NCI-H2196 (cell line): ENCODE measurements at regions not wholly inside any gene's neighbourhood (a gene's known extent, or its start where the extent isn't known, plus 50 kb on each side); places are given as distances from the start of the nearest gene placed in this dataset.

Source experiments
- DNase-seq: peaks from one replicate; lab custom pipeline; 2025; ENCODE audit not compliant: unreplicated experiment; lab: John Stamatoyannopoulos, UW

DNA sequence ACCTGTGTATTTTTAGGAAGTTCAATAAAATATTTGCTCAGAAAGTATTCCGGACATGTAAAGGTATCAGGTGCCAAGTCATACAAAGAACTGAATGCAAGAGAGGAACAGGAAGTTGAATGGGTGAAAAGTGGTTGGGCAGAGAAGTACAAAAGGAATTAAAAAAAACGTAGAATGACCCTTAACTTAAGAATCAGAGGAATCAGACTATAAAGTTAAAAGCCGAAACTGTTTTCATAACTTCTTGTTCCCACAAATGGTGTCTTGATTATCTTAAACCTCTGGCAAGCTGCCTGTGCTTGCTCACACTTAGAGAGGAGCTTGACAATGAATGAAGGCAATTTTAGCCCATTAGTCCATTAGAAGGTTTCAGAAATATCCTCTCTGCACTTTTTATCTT is 81.6 kb upstream of the HHIP start:
- DNase-seq, result no peak

DNA sequence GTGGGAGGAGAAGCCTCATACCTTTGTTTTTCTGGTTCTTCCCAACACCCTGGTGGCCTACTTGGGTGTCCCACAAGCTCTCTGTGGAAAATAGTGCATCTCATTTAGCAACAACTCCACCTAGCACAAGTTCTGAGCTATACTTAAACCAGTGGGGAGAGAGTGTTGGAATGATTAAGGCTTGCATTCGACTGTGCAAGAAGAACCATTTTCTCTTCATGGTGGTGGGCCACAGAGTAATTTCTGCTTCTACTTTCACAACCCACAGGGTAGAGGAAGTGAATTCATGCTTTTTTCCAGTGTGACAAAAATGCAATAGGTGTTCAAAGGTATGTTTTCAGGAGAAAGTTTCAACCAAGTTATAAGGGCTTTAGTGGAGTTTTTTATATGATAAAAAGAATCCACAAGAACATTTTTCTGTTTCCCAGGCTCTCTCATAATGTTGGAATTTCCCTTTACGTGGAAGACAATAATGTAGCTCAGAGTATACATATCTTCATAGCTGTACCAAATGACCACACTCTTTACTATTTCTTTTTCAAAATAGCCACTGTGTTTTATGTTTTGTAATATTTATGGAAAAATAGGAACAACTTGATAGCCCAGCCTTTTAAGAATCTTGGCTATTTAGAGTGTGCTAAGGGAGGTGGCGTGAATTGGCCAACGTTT is 80.3 kb upstream of the HHIP start:
- no peak for DNase-seq

GRCh38 chr4:144572660-144573059 is 73.3 kb upstream of the HHIP start:
- no peak for DNase-seq

- no peak for DNase-seq
Observed at GRCh38 chr4:144574000-144574399, 72.0 kb upstream of the HHIP start.

- no peak for DNase-seq
Observed at GRCh38 chr4:144574509-144574908, 71.4 kb upstream of the HHIP start.

- no peak for DNase-seq
Observed at GRCh38 chr4:144575181-144575580, 70.8 kb upstream of the HHIP start.

GRCh38 chr4:144578681-144579080 is 67.3 kb upstream of the HHIP start:
- DNase-seq, result no peak

DNA sequence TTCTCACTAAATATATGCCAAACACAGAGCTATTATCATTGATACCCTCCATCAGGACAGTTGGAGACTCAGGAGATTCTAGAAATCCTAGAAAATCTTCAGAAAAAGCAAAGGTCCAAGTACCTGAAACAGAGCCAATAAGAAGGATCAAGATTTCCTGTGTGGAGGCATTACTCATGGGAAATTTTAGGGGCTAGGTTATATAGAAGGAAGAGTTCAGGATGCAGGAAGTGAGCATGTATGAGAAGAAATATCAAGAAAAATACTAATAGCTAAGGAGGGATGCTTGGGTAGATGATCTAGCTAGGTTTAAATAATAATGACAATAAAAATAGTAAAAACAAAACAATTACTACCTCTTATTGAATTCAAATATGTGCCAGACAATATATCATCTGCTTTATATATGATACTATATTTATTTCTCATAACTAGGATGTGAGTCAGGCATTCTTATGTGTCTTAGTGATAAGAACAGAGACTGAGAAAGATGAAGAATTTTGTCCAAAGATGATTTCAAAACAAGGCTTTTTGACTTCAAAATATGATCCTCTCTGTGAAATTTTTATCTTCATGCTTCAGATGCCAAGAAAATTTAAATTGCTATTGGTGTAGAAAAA is 66.4 kb upstream of the HHIP start:
- no peak for DNase-seq

GRCh38 chr4:144580430-144580829 is 65.5 kb upstream of the HHIP start:
- DNase-seq, result no peak

DNA sequence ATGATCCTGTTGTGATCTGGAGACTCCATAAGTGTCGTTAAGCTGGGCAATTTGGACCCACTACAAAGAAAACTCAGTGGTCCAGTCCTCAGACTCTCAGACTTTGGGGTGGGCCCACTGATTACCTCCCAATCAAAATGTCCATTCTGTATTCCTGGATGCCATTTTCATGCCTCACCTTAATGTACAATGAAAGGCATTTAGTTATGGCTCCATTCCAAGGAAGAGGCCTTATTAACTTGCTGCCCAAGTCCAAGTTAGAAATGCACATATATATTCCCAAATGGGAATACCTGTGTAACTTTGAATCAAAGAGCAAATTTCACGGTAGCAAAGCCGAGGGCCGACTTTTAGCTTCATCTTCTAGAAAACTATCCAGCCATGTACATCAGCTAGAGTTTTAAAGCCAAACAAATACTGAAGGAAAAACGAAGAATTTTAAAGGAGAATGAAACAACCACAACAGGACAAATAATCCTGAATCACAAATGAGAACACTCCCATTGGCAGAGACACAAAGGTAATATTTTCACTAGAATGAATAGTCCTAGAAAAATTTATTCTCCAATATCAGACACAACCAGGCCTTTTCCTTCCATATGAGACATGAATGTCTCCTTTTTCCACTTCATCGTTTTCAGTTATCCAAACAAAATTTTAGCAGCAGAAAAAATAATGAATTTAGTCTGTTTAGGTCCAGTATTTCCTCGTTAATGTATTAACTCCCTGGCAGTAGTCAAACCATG is 63.7 kb upstream of the HHIP start:
- no peak for DNase-seq

- DNase-seq, result no peak
Observed at GRCh38 chr4:144582975-144583374, 63.0 kb upstream of the HHIP start.

DNA sequence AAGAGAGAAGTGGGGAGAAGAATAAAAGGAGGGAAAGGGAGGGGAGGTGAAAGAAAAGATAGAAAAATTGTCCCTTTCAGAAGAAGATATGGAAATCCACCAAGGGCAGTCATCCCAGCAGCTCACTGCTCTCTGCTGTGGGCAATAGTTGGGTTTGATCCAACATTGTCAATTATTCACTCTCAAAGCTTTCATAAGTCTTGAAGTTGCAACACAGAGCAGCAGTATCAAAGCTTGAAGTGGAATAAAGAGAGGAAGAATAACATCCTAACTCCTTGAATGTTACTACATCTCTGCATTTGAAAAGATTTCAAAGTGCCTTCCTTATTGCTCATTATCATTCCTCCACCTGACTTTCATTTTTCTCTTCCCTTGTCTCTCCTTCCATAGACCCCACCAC is 62.3 kb upstream of the HHIP start:
- DNase-seq, result no peak

DNA sequence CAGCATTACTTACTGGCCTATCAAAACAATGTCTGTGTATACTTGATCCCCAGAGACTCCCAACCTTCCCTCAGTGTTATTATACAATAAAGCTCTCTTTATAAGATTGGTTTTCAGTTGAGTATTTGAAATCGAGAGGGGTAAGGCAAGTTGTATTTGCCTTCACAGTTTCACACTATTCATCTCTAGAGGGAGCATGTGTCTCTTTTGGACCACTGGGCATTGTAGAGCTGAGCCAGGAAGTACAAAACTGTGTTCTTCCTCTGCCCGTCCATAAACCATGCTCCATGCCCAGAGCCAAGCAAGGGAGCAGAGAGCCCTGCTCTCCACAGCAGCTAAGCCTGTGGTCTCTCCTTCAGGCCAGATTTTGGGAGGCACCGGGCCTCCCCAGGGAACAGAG is 61.5 kb upstream of the HHIP start:
- no peak for DNase-seq

DNA sequence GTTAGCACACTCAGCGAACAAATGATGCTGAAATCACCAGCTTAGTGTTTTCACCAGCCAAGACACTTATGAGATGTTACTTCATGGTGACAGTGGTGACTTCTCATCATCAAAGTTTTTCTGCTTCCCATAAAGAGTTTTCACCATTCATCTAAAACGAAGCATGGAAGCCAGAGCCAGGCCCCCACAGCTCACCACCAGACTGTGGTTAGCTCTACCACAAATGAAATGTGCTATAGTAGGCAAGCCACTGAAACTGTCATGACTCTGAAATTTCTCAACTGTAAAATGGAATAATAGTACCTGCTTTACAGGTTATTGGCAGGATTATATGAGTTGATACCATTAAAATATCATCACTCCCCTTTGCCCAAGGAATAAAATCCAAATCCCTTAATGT is 56.4 kb upstream of the HHIP start:
- no peak for DNase-seq

DNA sequence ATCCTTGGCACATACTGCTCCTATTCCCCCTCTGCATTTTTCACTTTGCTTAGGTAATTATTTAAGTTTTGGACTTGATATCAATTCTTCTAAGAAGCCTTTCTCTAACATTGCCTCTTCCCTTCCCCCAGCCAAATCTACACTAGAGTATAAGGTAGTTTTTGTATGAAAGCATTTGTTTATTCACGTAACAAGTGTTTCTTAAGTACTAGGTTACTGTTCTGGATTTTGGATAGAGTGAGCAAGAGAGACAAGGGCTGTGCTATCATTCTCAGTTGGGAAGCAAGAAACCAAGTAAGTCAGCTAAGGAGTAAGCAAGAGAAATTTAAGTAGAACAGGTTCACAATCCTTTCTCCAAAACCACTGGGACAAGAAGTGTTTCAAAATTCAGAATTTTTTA is 55.9 kb upstream of the HHIP start:
- DNase-seq, result no peak

- DNase-seq, result peak; percentile 1
Observed at GRCh38 chr4:144591401-144591800, 54.6 kb upstream of the HHIP start.

DNA sequence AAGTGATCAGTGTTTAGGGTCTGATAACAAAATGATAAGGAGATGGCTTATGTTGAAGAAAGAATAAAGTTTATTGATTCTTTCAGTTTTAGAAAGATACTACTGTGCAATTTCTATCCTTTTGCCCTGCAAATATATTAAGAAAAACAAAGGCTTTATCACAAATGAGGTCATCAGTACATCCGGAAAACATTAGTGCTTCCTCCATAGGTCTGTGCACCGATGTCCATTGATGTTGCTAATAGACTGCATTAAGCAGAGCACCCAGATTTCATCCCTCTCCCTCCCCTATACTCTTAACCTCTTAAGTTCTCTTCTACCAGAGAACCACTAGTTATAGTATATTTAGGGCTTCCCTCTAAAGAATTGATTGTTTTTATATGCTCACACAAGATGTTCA is 53.7 kb upstream of the HHIP start:
- no peak for DNase-seq

DNA sequence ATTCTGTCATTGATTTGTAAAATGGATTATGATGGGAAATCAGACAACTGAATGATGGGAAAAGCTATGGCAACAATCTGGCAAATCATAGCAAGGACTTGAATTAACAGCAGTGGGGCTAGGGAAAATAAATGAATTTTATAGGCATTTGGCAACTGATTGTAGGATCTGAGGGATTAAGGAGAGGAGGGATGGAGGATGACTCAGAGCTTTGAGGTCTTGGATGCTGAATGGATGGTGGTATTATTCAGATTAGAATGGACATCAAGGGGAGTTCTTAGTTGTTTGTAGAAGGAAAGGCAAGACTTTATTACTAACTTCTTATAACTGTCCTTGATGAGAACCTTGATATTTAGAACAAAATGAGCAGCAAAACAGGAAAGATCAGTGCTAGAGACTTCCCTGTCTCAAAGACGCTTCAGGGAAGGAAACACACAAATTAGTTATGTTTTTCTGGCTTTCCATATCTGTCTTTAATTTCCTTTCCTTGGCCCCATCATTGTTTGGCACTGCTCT is 51.4 kb upstream of the HHIP start:
- no peak for DNase-seq

GRCh38 chr4:144595681-144596080 is 50.3 kb upstream of the HHIP start:
- DNase-seq, result no peak
